ENCODE measurements at regions not wholly inside any gene's neighbourhood (a gene's known extent, or its start where the extent isn't known, plus 50 kb on each side); places are given as distances from the start of the nearest gene placed in this dataset.
"Not testable (repeated sequence)": the region's sequence is repeated elsewhere in the genome, so short reads cannot be mapped to it uniquely, and the experiment has no call there.

GRCh38 chr3:161694682-161695564, 198.3 kb downstream of the OTOL1 start:
- ATAC-seq = no peak

GRCh38 chr3:161695811-161696210, 199.2 kb downstream of the OTOL1 start:
- no peak for ATAC-seq

DNA sequence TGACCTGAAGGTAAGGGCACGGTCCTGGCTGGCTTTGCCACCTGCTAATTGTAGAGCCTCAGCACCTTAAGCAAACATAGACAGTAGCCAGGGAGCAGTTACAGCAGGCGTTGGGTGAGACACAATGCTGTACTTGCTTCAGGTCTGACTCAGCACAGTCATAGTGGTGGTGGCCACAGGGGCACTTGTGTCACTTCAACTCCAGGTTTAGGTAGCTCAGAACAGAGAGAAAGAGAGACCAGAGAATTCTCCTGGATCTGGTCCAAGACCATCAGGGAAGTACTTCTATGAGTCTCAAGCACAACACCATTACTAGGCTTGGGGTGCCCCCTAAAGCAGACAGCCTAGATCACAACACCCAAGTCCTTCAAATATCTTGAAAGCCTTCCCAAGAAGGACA, 204.4 kb downstream of the OTOL1 start:
- no peak for ATAC-seq

GRCh38 chr3:161707253-161707652, 210.6 kb downstream of the OTOL1 start:
- not testable (repeated sequence) for ATAC-seq

DNA sequence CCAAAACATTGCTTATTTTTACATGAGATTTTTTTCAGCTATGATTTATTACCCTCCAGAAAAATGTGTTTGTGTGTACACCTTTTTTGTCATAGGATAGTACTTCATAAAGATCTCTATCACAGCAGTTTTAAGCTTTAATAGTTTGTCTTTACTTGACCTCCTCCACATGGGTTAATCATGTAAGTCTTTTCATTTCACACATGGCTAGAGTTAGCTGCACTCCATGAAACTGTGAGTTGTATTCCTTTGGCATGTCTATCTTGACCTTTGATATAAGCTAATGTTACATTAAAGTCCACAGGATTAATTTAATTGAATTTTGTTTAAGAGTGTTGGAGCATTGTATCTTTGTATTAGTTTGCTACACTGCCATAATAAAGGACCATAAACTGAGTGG, 217.1 kb downstream of the OTOL1 start:
- ATAC-seq = no peak

GRCh38 chr3:161731968-161732367, 235.4 kb downstream of the OTOL1 start:
- ATAC-seq = no peak

GRCh38 chr3:161737171-161737570, 240.6 kb downstream of the OTOL1 start:
- ATAC-seq = no peak

GRCh38 chr3:161740421-161740820, 243.8 kb downstream of the OTOL1 start:
- ATAC-seq = no peak

DNA sequence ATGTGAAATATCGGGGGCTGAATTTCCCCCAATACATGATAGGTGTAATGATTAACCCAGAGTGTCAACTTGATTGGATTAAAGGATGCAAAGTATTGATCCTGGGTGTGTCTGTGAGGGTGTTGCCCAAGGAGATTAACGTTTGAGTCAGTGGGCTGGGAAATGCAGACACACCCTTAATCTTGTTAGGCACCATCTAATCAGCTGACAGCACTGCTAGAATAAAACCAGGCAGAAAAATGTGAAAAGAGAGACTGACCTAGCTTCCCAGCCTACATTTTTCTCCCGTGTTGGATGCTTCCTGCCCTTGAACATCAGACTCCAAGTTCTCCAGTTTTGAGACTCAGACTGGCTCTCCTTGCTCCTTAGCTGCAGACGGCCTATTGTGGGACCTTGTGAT, 247.8 kb downstream of the OTOL1 start:
- no peak for ATAC-seq

DNA sequence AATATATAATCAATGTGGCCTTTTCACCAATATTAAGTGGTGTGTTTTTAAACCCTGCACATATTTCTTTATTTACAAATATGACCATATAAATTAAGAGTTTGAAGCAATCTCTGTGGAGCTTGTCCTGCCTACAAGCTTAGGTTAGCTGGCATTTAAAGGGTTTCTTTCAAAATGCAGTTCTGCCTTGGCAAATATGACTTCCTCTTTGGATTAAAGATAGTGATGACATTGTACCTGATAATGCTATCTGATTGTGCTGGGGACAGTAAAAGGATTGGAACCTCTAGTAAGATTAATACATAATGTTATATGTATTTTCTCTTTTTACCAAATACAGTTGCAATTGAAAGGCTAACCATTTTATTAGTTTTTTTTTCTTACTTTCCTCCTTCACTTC, 249.1 kb downstream of the OTOL1 start:
- ATAC-seq = no peak

DNA sequence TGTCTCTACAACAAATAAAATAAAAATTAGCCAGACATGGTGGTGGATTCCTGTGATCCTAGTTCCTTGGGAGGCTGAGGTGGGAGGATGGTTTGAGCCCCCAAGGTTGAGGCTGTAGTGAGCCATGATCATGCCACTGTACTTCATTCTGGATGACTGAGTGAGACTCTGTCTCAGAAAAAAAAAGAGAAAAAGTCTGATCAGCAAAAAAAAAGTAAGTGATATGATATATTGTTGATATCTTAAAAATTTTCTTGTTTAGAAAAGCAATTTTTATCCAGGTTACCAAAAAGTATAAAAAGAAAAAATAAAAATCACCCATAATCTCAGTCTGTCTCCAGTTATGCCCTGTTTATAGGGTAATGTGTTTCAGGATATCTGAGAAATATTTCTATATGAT, 251.4 kb downstream of the OTOL1 start:
- ATAC-seq = no peak

DNA sequence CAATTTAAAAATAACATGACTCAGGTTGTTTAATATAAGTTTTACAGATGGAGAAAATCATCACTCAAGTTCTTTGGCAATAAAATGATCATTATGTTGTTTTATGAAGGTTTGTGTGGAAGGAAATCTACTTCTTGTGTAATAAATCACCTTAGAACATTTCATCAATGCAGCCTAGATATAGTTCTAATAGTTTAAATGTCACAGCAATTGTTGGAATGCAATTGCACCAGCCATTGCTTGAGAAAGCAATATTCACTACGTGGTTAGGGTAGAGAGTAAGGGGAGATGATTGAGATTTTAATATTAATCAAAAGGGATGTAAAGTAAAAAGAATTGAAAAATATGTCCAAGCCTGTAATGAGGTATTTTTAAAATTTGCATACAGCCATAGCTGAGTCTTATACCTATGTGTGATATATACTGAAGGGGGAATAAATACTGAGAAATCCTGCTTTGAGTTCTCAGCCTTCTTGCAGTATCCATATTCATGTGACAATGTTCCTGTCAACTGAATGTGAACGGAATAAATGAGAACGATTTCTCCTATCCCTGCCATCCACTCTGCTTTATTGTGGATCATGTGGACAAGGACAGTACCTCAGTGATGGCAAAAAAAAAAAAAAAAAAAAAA, 257.9 kb downstream of the OTOL1 start:
- ATAC-seq = no peak

- ATAC-seq = no peak
Measured at GRCh38 chr3:161759444-161759843, 262.8 kb downstream of the OTOL1 start.

DNA sequence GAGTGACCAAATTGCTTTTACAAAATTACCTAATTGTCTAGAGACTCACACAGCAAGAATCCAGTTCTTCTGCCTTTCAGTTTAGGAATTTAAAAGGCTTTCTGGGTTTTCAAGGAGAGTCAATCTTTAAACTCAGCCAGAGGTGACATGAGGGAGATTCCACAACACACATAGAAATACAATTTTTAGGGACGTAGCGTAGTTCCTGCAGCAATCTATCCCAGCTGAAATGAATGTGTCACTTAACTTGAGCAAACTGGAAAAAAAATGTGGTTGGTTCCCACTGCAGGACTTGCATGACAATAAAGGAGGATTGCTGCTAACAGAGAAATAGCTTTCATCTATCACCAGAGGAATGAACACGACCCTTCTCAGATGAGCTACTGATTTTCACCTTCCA, 269.7 kb downstream of the OTOL1 start:
- ATAC-seq = no peak

- ATAC-seq = no peak
Measured at GRCh38 chr3:161770484-161771386, 274.1 kb downstream of the OTOL1 start.

DNA sequence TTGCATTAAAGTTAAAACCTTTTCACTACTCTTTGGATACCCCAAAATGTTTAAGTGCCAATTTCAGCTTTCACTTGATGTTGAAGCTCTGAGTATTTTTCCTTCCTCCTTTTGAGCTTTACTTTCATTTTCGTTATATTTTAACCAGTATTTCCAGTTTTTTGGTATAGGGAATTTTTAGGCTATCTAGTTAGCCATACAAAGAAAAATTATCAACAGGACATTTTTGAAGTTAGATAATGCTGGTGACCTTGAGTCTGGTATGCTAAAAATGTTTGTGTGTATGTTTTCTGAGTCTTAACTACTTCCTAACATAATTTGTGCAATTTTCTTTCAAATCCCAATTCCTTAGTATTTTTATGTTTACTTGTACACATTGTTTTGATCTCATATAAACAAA, 284.8 kb downstream of the OTOL1 start:
- ATAC-seq = no peak

DNA sequence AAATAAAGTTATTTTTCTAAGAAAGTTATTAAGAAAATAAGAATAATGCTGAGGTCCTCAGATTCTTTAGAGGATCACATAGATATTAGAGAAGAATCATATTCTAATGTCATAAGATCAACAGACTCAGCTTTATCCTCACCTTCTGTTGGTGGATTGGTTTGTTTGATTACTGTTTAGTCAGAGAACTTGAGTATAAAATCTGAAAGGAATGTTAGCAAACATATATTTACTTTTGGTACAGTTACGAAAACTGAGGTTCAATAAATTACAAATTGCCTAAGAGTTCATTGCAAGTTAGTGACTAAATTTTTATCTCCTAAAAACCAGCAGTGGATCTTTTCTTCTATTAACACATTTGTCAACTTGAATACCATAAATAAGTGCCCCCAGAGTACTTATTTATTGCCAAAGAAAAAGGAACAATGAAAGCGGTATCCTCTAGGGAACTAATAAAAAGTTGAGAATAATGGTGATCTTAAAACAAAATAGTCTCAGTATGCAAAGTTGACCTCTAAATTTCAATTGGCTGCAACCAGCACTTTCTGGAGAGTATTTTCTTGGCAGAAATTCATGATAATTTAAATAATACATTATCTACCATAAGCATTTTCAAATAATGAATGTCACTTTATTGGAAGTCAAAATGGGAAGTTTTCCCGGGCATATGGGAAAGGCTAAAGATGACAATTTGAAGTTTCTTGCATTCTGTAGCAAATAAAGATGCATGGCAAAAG, 296.8 kb downstream of the OTOL1 start:
- no peak for ATAC-seq

GRCh38 chr3:161794551-161794950, 297.9 kb downstream of the OTOL1 start:
- ATAC-seq = no peak

GRCh38 chr3:161796312-161796711, 299.7 kb downstream of the OTOL1 start:
- ATAC-seq = no peak

GRCh38 chr3:161796780-161797179, 300.2 kb downstream of the OTOL1 start:
- ATAC-seq = no peak

DNA sequence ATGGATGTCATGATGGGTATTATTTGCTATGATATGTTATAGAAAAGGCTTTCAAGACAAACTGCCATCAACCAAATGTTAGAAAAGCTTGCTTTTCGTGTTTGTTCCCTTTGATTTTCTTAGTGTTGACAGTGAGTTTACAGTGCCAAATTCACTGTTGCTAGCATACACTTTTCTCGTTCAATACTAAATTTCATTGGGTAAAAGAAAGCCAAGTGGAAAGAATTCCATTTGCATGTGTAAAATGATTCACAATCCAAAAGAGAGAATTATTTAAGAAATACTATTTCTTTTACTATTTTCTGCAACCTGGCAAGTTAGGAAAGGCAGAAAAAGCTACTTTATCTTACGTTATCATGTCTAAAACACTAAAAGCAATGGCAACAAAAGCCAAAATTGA, 301.4 kb downstream of the OTOL1 start:
- ATAC-seq = no peak

- no peak for ATAC-seq
Measured at GRCh38 chr3:161800985-161801559, 304.5 kb downstream of the OTOL1 start.
